Natural killer cell (primary cell): ENCODE measurements at regions not wholly inside any gene's neighbourhood (a gene's known extent, or its start where the extent isn't known, plus 50 kb on each side); places are given as distances from the start of the nearest gene placed in this dataset.

ENCODE experiments used
- ATAC-seq, 3 donors: fragments of 150-1000 bp in 2 of 3; fragments of 200-7000 bp in 1 of 3; cut with Tn5 transposase; 1 replicate in 1 of 3; 2 replicates in 2 of 3; pipeline ENCODE4 v1.10.0; 2021; ENCODE audit warnings: mild to moderate bottlenecking in 2 of 3, moderate library complexity in 2 of 3
- DNase-seq, 2 donors: peaks; one replicate each; pipeline versions ENCODE4 v3.0.0 to v3.0.0-alpha.2; 2013 to 2021; ENCODE audit warnings: mixed read lengths in 1 of 2
- H3K27ac ChIP-seq: one replicate; pipeline ENCODE4 v1.5.1; 2013; ENCODE audit warnings: mild to moderate bottlenecking, low read length
- H3K27me3 ChIP-seq: one replicate; pipeline ENCODE4 v1.6.1; 2013; ENCODE audit warnings: low read length; ENCODE audit not compliant: control insufficient read depth, insufficient read depth
- H3K36me3 ChIP-seq: one replicate; pipeline ENCODE4 v1.6.1; 2013; ENCODE audit warnings: low read length; ENCODE audit not compliant: control insufficient read depth, insufficient read depth
- H3K4me1 ChIP-seq: one replicate; pipeline ENCODE4 v1.6.1; 2013; ENCODE audit warnings: low read length; ENCODE audit not compliant: control insufficient read depth, insufficient read depth
- H3K4me3 ChIP-seq: one replicate; pipeline ENCODE4 v1.5.1; 2013; ENCODE audit warnings: low read length
- H3K9me3 ChIP-seq: one replicate; pipeline ENCODE4 v1.6.1; 2013; ENCODE audit warnings: low read length; ENCODE audit not compliant: control insufficient read depth, insufficient read depth
- H3K27ac Mint-ChIP-seq, 2 donors: one replicate each; pipeline ENCODE4 v1.8.0; 2022; ENCODE audit warnings: mild to moderate bottlenecking in 2 of 2, mixed read lengths in 2 of 2, moderate library complexity in 1 of 2
- H3K27me3 Mint-ChIP-seq, 2 donors: one replicate each; pipeline ENCODE4 v1.8.0; 2022; ENCODE audit warnings: low read depth in 2 of 2, mixed read lengths in 2 of 2
- H3K36me3 Mint-ChIP-seq: one replicate; pipeline ENCODE4 v1.8.0; 2022; ENCODE audit warnings: mixed read lengths
- H3K4me1 Mint-ChIP-seq, 2 donors: one replicate each; pipeline ENCODE4 v1.8.0; 2022; ENCODE audit warnings: mixed read lengths in 2 of 2
- H3K4me3 Mint-ChIP-seq: one replicate; pipeline ENCODE4 v1.8.0; 2022; ENCODE audit warnings: mild to moderate bottlenecking, moderate library complexity, mixed read lengths
- H3K9me3 Mint-ChIP-seq, 2 donors: one replicate each; pipeline ENCODE4 v1.8.0; 2022; ENCODE audit warnings: mixed read lengths in 2 of 2
- WGBS: methylation state at CpG from one replicate; pipeline ENCODE4 v1.1.7; 2013; ENCODE audit warnings: missing lambda C conversion rate; ENCODE audit not compliant: insufficient coverage; 5-methylcytosine and 5-hydroxymethylcytosine counted together
- intact Hi-C: fragments of 100-400 bp; cut with micrococcal nuclease; formaldehyde crosslinking; loops from one replicate; pipeline ENCODE4 v1.14.2; 2022
- TF ChIP-seq, protein P1 (sequence below): fragments of 200-600 bp; IDR thresholded peaks from one replicate; pipeline ENCODE4 v1.8.0; 2022; ENCODE audit warnings: antibody characterized with exemption

DNA sequence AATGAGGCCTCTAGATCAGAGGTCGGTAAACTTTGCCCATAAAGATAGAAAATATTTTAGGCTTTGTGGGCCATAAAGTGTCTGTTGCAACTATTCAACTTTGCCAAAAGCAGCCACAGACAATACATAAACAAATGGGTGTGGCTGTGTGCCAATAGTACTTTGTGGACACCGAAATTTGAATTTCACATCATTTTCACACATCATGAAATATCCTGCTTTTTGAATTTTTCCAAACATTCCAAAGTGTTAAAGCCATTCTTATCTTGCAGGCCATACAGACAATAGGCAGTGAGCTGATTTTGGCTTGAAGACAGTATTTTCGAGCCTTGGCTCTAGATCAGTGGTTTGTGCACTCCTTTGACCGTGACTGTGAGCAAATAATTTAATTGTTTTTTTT, 51.1 kb upstream of the EPC2 start:
- intact Hi-C loops, result no loop called here

DNA sequence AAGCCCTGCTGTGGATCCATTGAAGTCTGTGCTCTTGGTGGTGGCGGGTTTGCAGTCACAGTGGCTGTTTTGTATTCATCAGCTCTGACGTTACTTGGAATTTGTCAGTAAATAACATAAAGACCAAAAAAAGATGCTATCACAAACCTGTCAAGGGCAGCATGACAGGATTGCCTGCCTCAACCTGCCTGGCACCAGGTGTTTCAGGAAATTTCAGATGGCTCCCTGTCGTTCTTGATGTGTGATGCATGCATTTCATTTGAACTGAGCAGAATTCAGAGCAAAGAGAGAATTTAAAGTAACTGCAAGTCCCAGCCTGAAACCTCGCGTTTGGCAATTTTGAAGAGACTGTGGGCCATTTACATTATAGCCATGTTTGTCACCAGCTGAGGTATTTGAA, 50.3 kb upstream of the EPC2 start:
- ATAC-seq, result no peak
- Histone ChIP-seq H3K9me3 (no peaks in the 10 kb centered on the region), H3K4me1 (no peaks in the 10 kb centered on the region), H3K4me3 (no peak overlapping the region), H3K36me3 (no peaks in the 10 kb centered on the region), H3K27ac (no peak overlapping the region), H3K27me3 (no peaks in the 10 kb centered on the region)
- H3K4me3 Mint-ChIP-seq, result no peak overlapping the region
- WGBS, result 90% methylated on average over 5 of the region's 5 CpGs
- intact Hi-C loops, result no loop called here
- TF ChIP-seq, protein P1, sequence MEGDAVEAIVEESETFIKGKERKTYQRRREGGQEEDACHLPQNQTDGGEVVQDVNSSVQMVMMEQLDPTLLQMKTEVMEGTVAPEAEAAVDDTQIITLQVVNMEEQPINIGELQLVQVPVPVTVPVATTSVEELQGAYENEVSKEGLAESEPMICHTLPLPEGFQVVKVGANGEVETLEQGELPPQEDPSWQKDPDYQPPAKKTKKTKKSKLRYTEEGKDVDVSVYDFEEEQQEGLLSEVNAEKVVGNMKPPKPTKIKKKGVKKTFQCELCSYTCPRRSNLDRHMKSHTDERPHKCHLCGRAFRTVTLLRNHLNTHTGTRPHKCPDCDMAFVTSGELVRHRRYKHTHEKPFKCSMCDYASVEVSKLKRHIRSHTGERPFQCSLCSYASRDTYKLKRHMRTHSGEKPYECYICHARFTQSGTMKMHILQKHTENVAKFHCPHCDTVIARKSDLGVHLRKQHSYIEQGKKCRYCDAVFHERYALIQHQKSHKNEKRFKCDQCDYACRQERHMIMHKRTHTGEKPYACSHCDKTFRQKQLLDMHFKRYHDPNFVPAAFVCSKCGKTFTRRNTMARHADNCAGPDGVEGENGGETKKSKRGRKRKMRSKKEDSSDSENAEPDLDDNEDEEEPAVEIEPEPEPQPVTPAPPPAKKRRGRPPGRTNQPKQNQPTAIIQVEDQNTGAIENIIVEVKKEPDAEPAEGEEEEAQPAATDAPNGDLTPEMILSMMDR, result no peak
- no peaks in the 10 kb centered on the region for H3K4me1 Mint-ChIP-seq
- DNase-seq, result no peak
- no peaks in the 10 kb centered on the region for H3K9me3 Mint-ChIP-seq
- H3K36me3 Mint-ChIP-seq, result no peaks in the 10 kb centered on the region
- H3K27ac Mint-ChIP-seq, result no peak overlapping the region
- peaks cover 4 to 7% of the 10 kb centered on the region in 2 donors for H3K27me3 Mint-ChIP-seq

More for the DNA sequence above, 51.1 kb upstream of the EPC2 start:
- H3K36me3 Mint-ChIP-seq, result no peaks in the 10 kb centered on the region
- TF ChIP-seq, protein P1, result no peak
- ATAC-seq, result no peak
- H3K4me3 Mint-ChIP-seq, result no peak overlapping the region
- H3K4me1 ChIP-seq, result no peaks in the 10 kb centered on the region
- H3K9me3 ChIP-seq, result no peaks in the 10 kb centered on the region
- no peak overlapping the region for H3K27ac Mint-ChIP-seq
- peaks cover 3 to 7% of the 10 kb centered on the region in 2 donors for H3K27me3 Mint-ChIP-seq
- no peak overlapping the region for H3K4me3 ChIP-seq
- H3K9me3 Mint-ChIP-seq, result no peaks in the 10 kb centered on the region
- H3K27me3 ChIP-seq, result no peaks in the 10 kb centered on the region
- no peaks in the 10 kb centered on the region for H3K4me1 Mint-ChIP-seq
- DNase-seq, result no peak
- WGBS, result 92% methylated on average over 3 of the region's 4 CpGs
- H3K27ac ChIP-seq, result no peak overlapping the region
- no peaks in the 10 kb centered on the region for H3K36me3 ChIP-seq
